ENCODE measurements at regions not wholly inside any gene's neighbourhood (a gene's known extent, or its start where the extent isn't known, plus 50 kb on each side); places are given as distances from the start of the nearest gene placed in this dataset.
"Not testable (repeated sequence)": the region's sequence is repeated elsewhere in the genome, so short reads cannot be mapped to it uniquely, and the experiment has no call there.

- DNase-seq (ENCODE audit: low spot score), result no peak
These were observed 103.2 kb upstream of the IGLL5 start for GRCh38 chr22:22784249-22785039.

DNA sequence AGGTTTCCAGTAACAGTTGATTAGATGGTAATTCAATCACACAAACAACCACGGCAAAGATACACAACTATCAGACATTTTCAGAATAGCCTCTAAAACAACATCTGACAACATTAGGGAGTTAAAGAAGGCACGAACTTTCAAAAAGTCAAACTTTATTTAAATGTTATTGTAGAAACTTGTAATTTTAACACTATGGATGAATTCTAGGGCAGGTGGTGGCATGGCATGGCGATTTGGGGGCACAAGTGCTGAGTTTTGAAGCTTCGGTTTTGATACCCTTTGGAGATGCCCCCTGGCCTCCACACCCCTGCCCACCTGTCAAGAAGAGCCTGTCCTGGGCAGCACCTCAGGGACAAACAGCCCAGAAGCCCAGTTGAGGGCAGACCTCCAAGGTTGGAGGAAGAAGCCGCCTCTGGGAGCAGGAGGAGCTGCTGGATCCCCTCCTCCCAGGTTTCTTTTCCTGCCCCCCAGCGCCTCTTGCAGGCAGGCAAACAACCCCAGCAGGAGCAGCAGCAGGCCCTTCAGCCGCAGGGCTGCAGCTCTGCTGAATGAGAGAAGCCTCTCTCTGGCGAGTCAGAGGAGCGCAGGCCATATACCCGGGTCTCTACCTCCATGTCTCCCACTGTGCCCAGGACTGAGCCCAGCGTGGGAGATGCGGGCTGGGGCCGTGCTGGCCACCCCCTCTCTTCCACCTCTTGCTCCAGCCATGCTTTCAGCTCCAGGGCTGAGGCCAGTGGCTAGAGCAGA is 102.1 kb upstream of the IGLL5 start:
- no peak for DNase-seq (ENCODE audit: low spot score)

- no peak for DNase-seq (ENCODE audit: low spot score)
These were observed 101.1 kb upstream of the IGLL5 start for GRCh38 chr22:22786301-22787115.

DNA sequence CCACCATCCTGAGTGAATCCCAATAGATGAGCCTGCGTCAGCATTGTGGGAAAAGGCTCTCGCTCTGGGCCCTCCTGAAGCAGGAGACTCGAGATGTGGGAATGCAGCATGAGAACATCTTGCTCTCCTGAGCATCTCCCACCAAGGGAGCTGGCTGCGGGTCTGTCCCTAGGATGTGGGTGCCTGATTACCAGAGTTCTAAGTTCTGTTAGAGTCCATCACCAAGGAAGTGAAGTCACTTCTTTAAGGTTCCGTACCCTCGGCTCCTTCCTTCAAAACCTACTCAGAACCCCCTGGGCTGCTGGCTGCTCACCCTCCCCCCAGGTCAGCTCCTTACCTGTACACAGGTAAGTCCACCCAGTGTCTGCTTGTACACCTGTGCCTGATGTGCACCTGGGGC is 100.5 kb upstream of the IGLL5 start:
- no peak for DNase-seq (ENCODE audit: low spot score)

DNA sequence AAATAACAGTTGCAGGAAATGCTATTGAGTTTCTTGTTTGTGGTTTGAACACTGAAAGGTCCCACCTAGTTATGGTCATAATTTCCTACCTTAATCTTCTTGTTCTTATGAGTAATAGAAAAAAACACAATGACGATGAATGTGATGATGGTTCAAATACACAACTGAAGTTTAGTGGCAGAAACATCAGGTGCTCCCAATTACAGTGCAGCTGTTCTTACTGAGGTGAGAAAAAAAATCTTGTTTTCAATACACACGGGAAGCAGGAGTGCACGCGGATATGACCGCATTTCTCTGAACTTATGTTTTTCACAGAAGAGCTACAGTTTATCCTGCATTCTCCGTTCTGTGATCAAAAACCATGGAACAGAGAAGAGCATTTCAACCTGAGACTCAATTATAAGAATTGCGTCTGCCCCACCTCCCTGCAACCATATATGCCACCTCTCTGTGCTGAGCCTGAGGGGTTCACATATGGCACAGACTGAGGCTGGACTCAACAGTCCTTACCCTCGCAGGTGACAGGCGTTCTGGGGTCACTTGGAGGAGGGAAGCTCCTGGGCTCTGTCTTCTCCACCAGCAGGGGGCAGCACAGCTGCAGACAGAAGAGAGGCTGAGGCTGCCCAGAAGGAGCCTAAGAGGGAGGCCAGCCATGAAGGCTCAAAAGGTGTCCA is 99.7 kb upstream of the IGLL5 start:
- peak; percentile 46 for DNase-seq (ENCODE audit: low spot score)

DNA sequence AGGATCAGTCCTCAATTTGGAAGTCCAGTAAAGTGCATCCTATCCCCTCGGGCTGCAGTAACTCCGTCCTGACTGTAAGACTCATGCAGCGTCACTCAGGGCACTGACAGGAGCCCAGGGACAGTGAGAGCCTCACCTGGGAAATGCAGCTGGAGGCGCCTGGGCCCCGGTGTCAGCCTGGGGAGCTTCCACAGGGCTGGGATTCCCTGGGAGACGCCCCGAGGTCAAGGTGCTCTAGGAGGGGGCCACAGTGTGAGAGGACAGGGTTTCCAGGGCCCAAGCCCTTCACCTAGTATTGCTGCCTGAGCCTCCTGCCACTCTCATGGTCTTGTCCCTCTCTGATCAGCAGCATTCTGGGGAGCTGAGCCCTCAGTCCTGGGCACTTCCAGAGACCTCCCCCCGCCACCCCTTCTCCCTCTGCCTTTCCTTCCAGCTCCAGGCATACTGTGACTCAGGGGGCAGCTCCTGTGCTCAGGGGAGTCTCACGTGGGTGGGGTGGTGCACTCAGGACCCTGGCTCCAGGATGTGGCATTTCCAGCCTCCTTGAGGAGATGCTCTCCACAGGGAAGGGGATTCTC is 99.1 kb upstream of the IGLL5 start:
- DNase-seq (ENCODE audit: low spot score), result no peak

DNA sequence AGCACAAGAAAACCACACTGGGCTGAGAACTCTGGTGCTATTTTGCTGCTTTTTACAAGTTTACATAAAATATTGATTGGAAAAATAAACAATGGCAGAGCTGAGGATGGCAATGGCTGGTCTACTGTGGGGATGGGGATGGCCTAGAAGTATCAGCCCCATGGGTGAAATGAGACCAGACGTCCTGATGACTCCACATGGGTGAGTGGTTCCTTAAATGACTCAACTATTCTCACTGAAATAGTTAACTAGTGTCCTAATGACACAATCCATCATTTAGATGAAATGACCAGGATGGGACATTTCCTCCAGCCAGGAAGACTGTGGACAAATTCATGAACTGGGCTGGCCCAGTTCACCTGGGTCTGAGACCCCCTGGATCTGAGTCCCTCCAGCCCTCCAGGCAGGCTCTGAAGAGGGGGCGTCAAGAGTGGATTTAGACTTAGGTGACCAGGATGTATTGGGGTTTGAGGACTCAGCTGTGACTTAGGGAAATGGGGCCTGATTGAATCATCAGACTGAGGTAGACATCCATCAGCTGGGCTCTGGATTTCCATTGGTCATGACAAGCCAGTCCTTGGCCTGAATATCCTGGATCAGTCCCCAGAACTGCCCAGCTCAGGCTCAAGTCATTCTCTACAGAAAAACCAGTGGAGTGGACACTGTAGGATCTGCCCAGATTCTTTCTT is 98.2 kb upstream of the IGLL5 start:
- DNase-seq (ENCODE audit: low spot score), result no peak

DNA sequence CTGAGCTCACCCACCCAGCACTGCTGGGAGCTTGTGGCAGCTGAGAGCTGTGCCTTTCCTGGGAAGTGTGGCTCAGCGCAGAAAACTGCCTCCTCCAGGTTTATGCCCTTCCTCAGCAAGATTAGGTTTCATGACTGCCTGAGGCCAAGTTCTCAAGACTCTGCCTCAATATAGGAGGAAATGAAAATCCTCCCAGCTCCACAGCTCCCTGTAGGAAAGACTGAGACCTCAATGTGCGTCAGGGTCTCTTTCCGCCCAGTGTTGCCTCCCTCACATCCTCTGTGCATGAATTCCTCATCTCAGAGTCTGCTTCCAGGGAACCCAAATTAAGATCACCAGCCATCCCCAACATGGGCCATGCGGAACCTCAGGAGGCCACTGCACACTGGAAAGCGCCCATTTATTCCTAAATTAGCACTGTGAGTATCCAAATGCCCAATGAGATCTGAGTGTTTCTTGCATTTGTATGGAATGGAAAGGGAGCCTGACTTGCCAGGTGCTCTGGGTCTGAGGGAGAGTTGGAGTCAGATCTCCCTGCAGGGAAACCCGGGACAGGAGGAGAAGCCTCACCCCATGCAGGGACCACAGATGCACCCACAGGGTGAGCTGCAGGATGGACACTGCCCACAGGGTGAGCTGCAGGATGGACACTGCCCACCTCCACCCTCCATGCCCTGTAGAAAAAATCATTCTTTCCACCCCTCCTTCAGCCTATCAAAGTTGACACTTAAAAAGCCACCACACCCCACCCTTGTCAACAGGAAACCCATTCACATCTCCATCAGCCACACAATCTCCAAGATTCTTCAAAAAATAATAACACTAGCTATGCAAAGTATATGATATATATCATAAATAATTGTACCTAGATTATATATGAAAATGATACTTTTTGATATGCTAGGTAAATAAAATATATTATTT is 97.4 kb upstream of the IGLL5 start:
- no peak for DNase-seq (ENCODE audit: low spot score)

- DNase-seq (ENCODE audit: low spot score), result no peak
These were observed 96.0 kb upstream of the IGLL5 start for GRCh38 chr22:22791438-22792181.

- DNase-seq (ENCODE audit: low spot score), result not testable (repeated sequence)
These were observed 95.3 kb upstream of the IGLL5 start for GRCh38 chr22:22792205-22792786.

- DNase-seq (ENCODE audit: low spot score), result not testable (repeated sequence)
These were observed 92.0 kb upstream of the IGLL5 start for GRCh38 chr22:22795639-22796038.

DNA sequence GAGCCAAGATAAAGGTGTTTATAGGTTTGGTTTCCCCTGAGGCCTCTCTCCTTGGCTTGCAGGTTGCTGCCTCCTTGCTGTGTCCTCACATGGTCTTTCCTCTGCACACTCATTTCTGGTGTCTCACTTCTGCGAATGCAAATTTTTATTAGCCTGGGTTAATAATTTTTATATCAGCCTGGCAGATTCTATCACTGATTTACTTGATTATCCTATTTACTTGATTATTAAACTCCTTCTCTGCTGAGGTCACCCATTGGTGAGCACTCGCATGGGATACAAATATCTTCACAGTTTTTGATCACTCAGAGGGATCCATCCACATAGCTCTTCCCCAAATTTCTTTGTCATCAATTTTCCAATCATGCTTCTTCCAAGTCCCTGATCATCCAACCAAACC is 90.9 kb upstream of the IGLL5 start:
- DNase-seq (ENCODE audit: low spot score), result no peak

DNA sequence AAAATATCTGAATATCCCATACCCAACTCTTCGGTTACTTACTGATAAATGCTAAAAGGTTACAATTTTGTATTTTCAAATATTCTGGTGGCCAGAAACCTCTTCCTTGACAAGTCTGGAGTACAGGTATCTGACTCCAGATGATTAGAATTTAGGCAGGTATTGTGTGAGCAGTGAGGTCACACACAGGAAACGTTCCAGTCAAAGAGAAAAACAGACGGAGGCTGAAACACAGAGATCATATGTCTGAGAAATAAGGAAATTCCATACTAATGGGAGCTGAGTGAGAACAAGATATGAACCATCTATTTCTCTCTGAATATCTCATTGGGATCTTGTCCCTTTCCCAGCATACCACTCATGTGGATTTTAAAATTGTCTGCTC is 89.4 kb upstream of the IGLL5 start:
- DNase-seq (ENCODE audit: low spot score), result no peak

DNA sequence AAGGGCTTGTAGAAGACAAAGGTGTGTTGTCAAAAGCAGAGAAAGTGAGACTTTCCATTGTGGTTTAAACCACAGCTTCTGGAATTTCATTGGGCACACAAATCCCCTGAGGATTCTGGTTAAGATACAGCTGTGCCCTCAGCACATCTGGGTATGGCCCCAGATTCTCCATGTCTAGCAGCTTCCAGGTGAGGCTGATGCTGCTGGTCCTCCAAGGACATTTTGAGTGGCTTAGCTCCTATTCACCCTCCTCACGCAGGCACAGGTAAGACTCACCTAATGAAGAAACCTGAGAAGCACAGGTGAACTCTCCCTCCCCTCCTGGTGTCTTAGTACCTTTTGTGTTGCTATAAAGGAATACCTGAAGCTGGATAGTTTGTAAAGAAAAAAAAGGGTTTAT is 88.9 kb upstream of the IGLL5 start:
- DNase-seq (ENCODE audit: low spot score), result no peak

- no peak for DNase-seq (ENCODE audit: low spot score)
These were observed 88.1 kb upstream of the IGLL5 start for GRCh38 chr22:22799561-22799960.

DNA sequence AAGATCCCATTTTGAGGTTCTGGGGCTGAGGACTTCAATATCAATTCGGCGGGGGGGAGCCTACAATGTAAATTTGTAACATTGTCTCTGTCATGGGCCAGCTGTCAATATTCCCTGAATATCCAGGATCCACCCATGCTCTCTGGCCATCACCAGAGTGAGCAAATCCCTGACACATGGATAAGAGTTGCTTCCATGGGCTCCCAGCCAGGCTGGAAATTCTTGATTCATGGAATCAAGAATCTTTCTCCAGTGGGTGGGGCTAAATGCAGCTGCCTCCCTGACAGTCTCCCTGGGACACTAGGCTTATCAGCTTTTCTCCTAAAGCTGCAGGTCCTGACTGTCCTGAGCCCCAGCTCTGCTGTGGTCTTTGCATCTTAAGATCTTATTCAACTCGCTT is 86.9 kb upstream of the IGLL5 start:
- no peak for DNase-seq (ENCODE audit: low spot score)

- no peak for DNase-seq (ENCODE audit: low spot score)
These were observed 85.2 kb upstream of the IGLL5 start for GRCh38 chr22:22802339-22802970.

- no peak for DNase-seq (ENCODE audit: low spot score)
These were observed 84.2 kb upstream of the IGLL5 start for GRCh38 chr22:22803285-22803853.
